Sigmoid colon (tissue), 4 donors: ENCODE measurements at regions not wholly inside any gene's neighbourhood (a gene's known extent, or its start where the extent isn't known, plus 50 kb on each side); places are given as distances from the start of the nearest gene placed in this dataset.

Experiments
- EP300 ChIP-seq, 4 donors: sonication (generic); formaldehyde crosslinking; IDR thresholded peaks; one replicate each; pipeline ENCODE4 v1.6.1; 2017; ENCODE audit warnings: antibody characterized with exemption in 4 of 4
- POLR2A ChIP-seq, 2 donors: fragments of 450-650 bp; IDR thresholded peaks; one replicate each; pipeline ENCODE4 v1.6.1; 2016; ENCODE audit warnings: antibody characterized with exemption in 2 of 2, mild to moderate bottlenecking in 2 of 2, moderate library complexity in 2 of 2
- TF ChIP-seq, protein P1 (sequence below), 4 experiments: fragments of 450-650 bp in 3 of 4; fragments of 200-600 bp in 1 of 4; IDR thresholded peaks; one replicate each; pipeline ENCODE4 v1.5.1; 2016 to 2019; ENCODE audit warnings: antibody characterized with exemption in 4 of 4, mild to moderate bottlenecking in 3 of 4, moderate library complexity in 2 of 4

GRCh38 chr7:121510302-121510701 lies 114.2 kb upstream of the FAM3C start:
- TF ChIP-seq, protein P1, sequence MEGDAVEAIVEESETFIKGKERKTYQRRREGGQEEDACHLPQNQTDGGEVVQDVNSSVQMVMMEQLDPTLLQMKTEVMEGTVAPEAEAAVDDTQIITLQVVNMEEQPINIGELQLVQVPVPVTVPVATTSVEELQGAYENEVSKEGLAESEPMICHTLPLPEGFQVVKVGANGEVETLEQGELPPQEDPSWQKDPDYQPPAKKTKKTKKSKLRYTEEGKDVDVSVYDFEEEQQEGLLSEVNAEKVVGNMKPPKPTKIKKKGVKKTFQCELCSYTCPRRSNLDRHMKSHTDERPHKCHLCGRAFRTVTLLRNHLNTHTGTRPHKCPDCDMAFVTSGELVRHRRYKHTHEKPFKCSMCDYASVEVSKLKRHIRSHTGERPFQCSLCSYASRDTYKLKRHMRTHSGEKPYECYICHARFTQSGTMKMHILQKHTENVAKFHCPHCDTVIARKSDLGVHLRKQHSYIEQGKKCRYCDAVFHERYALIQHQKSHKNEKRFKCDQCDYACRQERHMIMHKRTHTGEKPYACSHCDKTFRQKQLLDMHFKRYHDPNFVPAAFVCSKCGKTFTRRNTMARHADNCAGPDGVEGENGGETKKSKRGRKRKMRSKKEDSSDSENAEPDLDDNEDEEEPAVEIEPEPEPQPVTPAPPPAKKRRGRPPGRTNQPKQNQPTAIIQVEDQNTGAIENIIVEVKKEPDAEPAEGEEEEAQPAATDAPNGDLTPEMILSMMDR (IDR thresholded peaks at IDR 0.05) = no peak
- TF ChIP-seq EP300 (IDR thresholded peaks at IDR 0.05) (no peak), POLR2A (IDR thresholded peaks at IDR 0.05) (no peak)
